ENCODE measurements at regions not wholly inside any gene's neighbourhood (a gene's known extent, or its start where the extent isn't known, plus 50 kb on each side); places are given as distances from the start of the nearest gene placed in this dataset.

GRCh38 chr5:143618141-143618540 is 193.8 kb upstream of the HMHB1 start:
- Histone ChIP-seq H3K9me1 (ENCODE audit: control insufficient read depth, insufficient read depth, low read length) (no peaks in the 10 kb centered on the region), H3K4me3 (no peak overlapping the region), H3K4me2 (ENCODE audit: insufficient read depth, low read length) (no peak overlapping the region), H3K79me2 (ENCODE audit: control insufficient read depth, insufficient read depth, low read length) (no peaks in the 10 kb centered on the region), H3K9me3 (replicated peaks; ENCODE audit: control insufficient read depth, insufficient read depth, low read depth, low read length) (no peaks in the 10 kb centered on the region), H3K36me3 (ENCODE audit: control insufficient read depth, insufficient read depth, low read length) (no peaks in the 10 kb centered on the region), H2AFZ (ENCODE audit: low read depth, low read length) (no peak overlapping the region), H3K27me3 (ENCODE audit: control insufficient read depth in 2 of 2, insufficient read depth in 2 of 2, low read length in 2 of 2) (no peaks in the 10 kb centered on the region), H4K20me1 (replicated peaks; ENCODE audit: control insufficient read depth, insufficient read depth, low read length) (no peaks in the 10 kb centered on the region), H3K9ac (ENCODE audit: insufficient read depth in 1 of 2, low read depth in 2 of 2, low read length in 2 of 2) (no peak overlapping the region), H3K4me1 (replicated peaks in 1 of 2; ENCODE audit: control insufficient read depth in 2 of 2, insufficient read depth in 2 of 2, low read length in 2 of 2) (no peaks in the 10 kb centered on the region), H3K27ac (ENCODE audit: extremely low read depth, low read depth, low read length) (no peak overlapping the region)
- intact Hi-C loops (cut with micrococcal nuclease), result no loop called here
- BruUV-seq (replicated peaks), result no TSS peak
- ATAC-seq (no peak), DNase-seq (ENCODE audit: extremely low read depth in 1 of 4, low spot score in 3 of 4) (no peak), FAIRE-seq (no peak)
- in situ Hi-C loops (cut with MboI), result no loop called here
- POLR2A ChIA-PET, result interaction anchor here (0.6 to 1.1 kb wide), 5 partner anchors 27 to 215 kb away, joined by 3 to 4 read pairs (median 3); partner anchors contain the start of gene NR3C1
- CTCF ChIA-PET (ENCODE audit: low intra/inter-chr PET ratio), result no interaction called here
- TF ChIP-seq TGIF2 (CRISPR knock-in tag; IDR thresholded peaks at IDR 0.05) (no peak), CLOCK (CRISPR knock-in tag; IDR thresholded peaks at IDR 0.05; ENCODE audit: borderline replicate concordance) (no peak), SNIP1 (IDR thresholded peaks at IDR 0.05; ENCODE audit: low read depth) (no peak), SREBF2 (CRISPR knock-in tag; IDR thresholded peaks at IDR 0.05) (no peak), ZNF77 (CRISPR knock-in tag; IDR thresholded peaks at IDR 0.05) (no peak), CC2D1A (IDR thresholded peaks at IDR 0.05) (no peak)
- 2% methylated on average over 6 of the region's 6 CpGs for WGBS (ENCODE audit: insufficient coverage, low coverage, missing lambda C conversion rate)

All from K562 (cell line).